ENCODE measurements at regions not wholly inside any gene's neighbourhood (a gene's known extent, or its start where the extent isn't known, plus 50 kb on each side); places are given as distances from the start of the nearest gene placed in this dataset.
"Not testable (repeated sequence)": the region's sequence is repeated elsewhere in the genome, so short reads cannot be mapped to it uniquely, and the experiment has no call there.

DNA sequence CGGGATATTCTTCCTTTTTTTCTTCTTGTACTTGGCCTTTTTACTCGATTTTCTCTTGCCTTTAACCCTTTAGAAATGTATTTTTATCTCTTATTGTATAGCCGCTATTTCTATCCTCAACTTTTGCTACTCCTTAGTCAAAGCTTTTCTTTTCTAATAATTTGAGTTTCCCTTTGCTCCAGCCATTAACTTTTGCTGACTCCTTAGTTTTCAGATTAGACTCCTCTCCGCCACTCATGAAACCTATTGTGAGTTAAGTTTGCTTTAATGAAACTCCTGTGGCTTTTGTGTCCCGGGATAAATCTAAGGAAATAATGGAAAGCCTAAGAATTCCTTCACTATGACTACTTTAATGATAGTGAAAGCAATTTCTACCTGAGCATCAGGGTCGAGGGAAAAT, 590.3 kb upstream of the CITED2 start:
- no peak for DNase-seq

DNA sequence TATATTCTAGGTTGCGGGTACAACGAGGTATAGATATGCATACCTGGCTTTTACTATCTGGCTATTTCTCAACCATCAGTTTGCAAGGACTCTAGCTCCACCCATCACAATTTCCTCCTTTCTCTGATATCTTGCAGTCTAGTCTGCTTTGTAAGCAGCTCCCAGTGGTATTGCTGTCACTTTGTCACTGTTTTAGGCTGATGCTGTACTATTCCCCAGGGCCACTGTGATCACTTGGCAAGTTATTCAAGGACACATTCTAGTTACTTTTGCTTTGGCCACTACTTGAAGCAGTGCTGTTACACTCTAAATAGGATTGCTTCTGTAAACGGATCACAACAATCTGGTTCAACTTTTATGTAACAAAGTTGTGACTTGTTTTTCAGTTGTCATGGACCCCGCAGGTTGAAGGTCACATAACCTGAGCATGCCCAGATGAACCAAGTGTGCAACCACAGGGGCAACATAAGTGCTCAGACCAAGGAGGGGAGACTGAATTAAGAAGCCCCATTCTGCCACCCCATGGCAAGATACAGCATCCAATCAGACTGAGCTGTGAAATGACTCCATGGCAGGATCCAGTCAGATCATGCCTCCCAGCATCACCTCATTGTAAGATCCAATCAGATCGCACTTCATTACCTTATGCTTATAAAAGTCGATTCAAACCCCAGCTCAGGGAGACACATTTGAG, 588.4 kb upstream of the CITED2 start:
- DNase-seq: no peak

GRCh38 chr6:139961190-139961589, 586.7 kb upstream of the CITED2 start:
- DNase-seq: no peak

DNA sequence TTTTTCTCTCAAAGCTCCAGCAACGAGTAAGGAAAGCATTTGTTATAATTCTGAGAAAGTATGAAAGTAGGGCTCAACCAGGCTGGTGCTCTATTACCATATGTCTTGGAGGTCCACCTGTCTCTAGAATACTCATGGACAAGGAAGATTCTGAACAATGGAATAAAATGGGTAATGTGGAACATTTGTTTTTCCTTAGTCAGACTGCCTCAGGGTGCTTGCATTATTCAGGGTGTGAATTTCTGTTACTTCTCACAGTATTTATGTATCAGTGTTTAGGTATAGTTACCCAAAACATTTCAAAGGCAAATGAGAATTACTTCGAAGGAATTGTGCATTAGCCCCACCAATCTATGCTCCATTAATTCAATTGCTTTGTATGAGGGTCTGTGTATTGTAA, 586.2 kb upstream of the CITED2 start:
- DNase-seq: no peak

DNA sequence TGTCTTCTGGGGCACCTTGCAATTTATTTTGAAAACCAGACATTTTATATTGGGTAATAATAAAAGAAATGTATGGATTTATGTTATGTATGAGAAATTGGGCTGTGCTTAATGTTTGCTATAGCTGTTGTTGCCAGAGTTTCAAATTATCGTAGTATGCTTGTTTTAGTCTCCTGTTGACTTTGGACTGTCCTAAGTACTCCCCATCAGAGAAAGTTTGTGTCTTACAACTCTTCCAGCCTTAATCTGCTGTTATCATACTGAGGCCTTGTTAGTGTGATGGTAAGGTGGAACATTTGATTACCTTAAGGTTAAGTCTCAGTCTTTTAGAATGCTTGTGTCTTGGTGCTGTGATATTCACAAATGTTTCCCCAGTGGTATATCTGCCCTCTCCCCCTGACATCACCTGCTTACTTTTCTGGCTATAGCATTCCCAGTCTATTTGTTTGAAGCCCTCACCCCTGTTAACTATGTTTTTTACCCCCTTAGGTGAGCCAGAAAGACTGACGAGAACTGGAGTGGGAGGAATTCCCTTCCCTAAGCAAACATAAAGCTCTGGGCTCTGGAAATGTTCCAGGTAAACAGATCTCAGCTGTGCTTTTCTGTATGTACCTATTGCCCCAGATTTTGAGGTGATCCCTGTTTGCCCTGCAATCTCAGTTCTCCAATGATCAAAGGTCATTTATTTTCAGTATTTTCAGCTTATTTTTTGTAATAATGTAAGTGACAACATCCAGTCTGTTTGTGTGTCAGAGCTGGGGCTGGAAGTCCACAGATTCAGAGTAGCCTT, 581.1 kb upstream of the CITED2 start:
- no peak for DNase-seq

- DNase-seq: no peak
Observed at GRCh38 chr6:139954463-139955071, 580.1 kb upstream of the CITED2 start.

- not testable (repeated sequence) for DNase-seq
Observed at GRCh38 chr6:139953780-139954179, 579.3 kb upstream of the CITED2 start.

DNA sequence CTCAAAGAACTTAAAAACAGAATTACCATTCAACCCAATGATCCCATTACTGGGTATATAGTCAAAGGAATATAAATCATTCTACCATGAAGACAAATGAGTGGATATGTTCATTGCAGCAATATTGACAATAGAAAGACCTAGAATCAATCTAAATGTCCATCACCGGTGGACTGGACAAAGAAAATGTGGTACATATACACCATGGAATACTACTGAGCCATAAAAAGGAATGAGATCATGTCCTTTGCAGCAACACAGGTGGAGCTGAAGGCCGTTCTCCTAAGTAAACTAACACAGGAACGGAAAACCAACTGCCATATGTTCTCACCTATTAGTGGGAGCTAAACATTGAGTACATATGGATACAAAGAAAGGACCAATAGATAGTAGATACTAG, 576.7 kb upstream of the CITED2 start:
- no peak for DNase-seq

- DNase-seq: no peak
Observed at GRCh38 chr6:139944976-139945375, 570.5 kb upstream of the CITED2 start.

- DNase-seq: no peak
Observed at GRCh38 chr6:139944131-139944530, 569.7 kb upstream of the CITED2 start.

GRCh38 chr6:139943391-139943790, 568.9 kb upstream of the CITED2 start:
- no peak for DNase-seq

DNA sequence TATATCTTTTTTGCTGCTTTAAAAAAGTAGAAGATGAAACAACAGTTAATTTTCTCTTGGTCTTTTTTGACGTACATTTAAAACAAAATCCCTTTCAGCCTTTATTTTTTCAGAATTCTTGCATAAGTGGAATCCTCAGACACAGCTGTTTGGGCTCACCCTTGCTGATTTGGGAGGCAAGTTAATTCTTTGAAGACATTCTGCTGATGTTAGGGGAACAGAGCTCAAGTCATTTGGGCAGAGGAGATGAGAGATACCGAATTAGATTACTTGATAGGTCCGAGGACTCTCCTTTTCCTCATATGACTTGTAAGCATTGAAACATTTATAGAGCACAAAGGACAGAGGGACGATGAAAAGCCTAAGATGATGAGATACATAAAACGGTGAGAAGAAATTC, 567.9 kb upstream of the CITED2 start:
- no peak for DNase-seq

- DNase-seq: no peak
Observed at GRCh38 chr6:139941826-139942225, 567.4 kb upstream of the CITED2 start.

- no peak for DNase-seq
Observed at GRCh38 chr6:139940741-139941729, 566.6 kb upstream of the CITED2 start.

GRCh38 chr6:139939189-139939979, 564.9 kb upstream of the CITED2 start:
- DNase-seq: no peak

DNA sequence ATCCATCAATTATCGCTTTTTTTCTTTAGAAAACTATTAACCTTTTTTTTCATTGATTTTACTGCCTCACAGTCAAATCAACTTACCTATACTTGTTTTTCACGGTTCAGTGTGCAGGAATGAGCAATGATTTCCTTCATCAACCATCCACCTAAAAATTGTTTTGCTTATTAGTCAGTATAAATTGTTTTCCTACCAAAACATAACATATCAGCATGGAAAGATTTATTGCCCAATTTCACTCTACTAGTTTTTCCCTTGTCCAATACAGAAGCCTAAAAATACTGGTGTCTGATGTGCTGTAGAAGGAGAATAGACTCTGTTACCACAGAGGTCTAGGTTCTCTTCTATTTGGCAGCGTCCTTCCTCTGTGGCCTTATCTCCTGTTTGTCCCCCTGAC, 558.2 kb upstream of the CITED2 start:
- no peak for DNase-seq

DNA sequence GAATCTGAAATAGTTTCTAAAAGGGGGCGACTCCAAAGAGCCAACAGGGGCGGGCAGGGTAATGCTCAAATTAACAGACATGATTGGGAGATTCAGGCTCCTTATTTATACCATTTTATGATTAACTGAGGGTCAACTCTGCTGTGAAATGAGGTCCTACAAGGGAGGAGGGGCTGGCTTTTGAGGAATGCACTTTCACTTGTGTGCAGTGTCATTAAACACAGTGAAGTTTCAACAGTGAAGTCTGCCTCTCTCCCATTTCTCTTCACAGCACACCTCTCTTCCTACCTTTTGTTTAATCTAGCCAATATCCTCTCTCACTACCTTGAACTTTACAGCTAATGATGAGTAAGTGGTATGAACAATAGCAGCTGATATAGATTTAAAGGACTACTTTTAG, 557.3 kb upstream of the CITED2 start:
- DNase-seq: no peak

- DNase-seq: no peak
Observed at GRCh38 chr6:139927742-139928305, 553.4 kb upstream of the CITED2 start.

DNA sequence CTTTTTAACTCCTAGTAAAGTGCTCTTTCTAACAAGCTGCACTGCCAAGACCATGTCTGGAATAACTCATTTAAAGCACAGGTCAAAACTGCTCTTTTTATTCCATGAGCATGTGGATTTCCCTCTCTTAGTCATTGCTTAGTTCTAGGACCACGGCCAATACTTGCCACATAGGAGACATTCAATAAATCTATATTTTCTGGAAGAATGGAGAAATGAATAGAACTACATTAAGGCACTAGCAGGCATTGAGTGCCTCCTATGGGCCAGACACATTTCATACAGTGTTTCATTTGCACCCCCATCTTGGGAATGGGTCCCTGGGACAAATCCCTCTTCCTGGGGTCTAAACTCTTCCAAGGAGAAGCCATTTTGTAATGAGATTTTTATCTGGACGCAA, 552.8 kb upstream of the CITED2 start:
- no peak for DNase-seq

- no peak for DNase-seq
Observed at GRCh38 chr6:139926711-139927110, 552.3 kb upstream of the CITED2 start.

DNA sequence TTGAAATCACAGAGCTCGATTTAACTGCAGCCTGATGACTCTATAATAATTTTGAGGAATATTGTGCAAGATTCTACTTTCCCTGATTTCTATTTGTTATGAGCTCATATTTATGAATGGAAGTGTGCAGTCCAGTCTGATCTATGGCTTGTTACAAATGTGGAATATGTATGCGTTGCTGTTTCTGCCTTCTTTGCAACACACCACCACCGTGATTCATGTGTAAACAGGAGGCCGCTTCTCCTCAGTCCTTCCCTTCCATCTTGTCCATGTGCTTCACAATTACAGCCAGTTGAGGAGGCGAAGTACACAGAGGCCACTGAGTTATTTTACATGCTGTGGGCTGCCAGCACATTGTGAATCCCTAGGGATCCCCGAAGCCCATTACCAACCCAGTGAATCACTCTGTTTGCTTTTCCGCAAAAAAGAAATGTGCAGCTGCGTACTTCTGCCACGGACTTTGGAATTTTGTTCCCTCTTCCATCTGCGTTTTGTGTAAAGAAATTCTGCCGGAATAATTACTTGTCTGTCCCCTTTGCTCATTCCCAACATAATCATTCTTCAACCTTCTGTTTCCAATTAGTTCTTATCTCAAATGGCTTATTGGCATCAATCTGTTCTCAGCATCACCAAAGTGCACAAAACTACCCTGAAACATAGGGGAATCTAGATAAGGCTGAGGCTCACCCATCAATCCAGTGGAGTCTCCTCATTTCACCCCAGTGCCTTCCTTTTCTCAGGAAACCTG, 551.6 kb upstream of the CITED2 start:
- no peak for DNase-seq
